GM19455 (cell line): ENCODE measurements at regions not wholly inside any gene's neighbourhood (a gene's known extent, or its start where the extent isn't known, plus 50 kb on each side); places are given as distances from the start of the nearest gene placed in this dataset.
"Not testable (repeated sequence)": the region's sequence is repeated elsewhere in the genome, so short reads cannot be mapped to it uniquely, and the experiment has no call there.

Source experiments
- ATAC-seq: cut with Tn5 transposase; IDR thresholded peaks from one replicate; pipeline ENCODE4 v1.9.1; 2021; ENCODE audit not compliant: unreplicated experiment

GRCh38 chrX:148259990-148260389 lies 240.4 kb upstream of the AFF2 start:
- ATAC-seq = no peak

GRCh38 chrX:148265829-148266228 lies 234.6 kb upstream of the AFF2 start:
- ATAC-seq = no peak

GRCh38 chrX:148268673-148269072 lies 231.7 kb upstream of the AFF2 start:
- no peak for ATAC-seq

- no peak for ATAC-seq
Observed at GRCh38 chrX:148269513-148269912, 230.9 kb upstream of the AFF2 start.

- ATAC-seq = no peak
Observed at GRCh38 chrX:148270499-148270898, 229.9 kb upstream of the AFF2 start.

- ATAC-seq = no peak
Observed at GRCh38 chrX:148271263-148271662, 229.2 kb upstream of the AFF2 start.

- no peak for ATAC-seq
Observed at GRCh38 chrX:148281920-148282319, 218.5 kb upstream of the AFF2 start.

GRCh38 chrX:148282504-148282903 lies 217.9 kb upstream of the AFF2 start:
- ATAC-seq = no peak

- no peak for ATAC-seq
Observed at GRCh38 chrX:148284056-148284455, 216.4 kb upstream of the AFF2 start.

- ATAC-seq = no peak
Observed at GRCh38 chrX:148284821-148285220, 215.6 kb upstream of the AFF2 start.

GRCh38 chrX:148288451-148288850 lies 212.0 kb upstream of the AFF2 start:
- ATAC-seq = no peak

GRCh38 chrX:148290041-148290440 lies 210.4 kb upstream of the AFF2 start:
- no peak for ATAC-seq

- no peak for ATAC-seq
Observed at GRCh38 chrX:148290931-148291330, 209.5 kb upstream of the AFF2 start.

- ATAC-seq = no peak
Observed at GRCh38 chrX:148298737-148299136, 201.7 kb upstream of the AFF2 start.

- ATAC-seq = not testable (repeated sequence)
Observed at GRCh38 chrX:148305214-148305613, 195.2 kb upstream of the AFF2 start.

- ATAC-seq = no peak
Observed at GRCh38 chrX:148309413-148309812, 191.0 kb upstream of the AFF2 start.

- peak; percentile 89 for ATAC-seq
Observed at GRCh38 chrX:148310426-148311165, 189.8 kb upstream of the AFF2 start.

GRCh38 chrX:148311544-148311943 lies 188.9 kb upstream of the AFF2 start:
- no peak for ATAC-seq

- no peak for ATAC-seq
Observed at GRCh38 chrX:148314876-148315275, 185.5 kb upstream of the AFF2 start.

GRCh38 chrX:148316446-148316845 lies 184.0 kb upstream of the AFF2 start:
- ATAC-seq = no peak

GRCh38 chrX:148322906-148323305 lies 177.5 kb upstream of the AFF2 start:
- no peak for ATAC-seq

- ATAC-seq = no peak
Observed at GRCh38 chrX:148333989-148334388, 166.4 kb upstream of the AFF2 start.

GRCh38 chrX:148337873-148338272 lies 162.5 kb upstream of the AFF2 start:
- ATAC-seq = no peak
